Lower leg skin (tissue), 4 donors: ENCODE measurements at regions not wholly inside any gene's neighbourhood (a gene's known extent, or its start where the extent isn't known, plus 50 kb on each side); places are given as distances from the start of the nearest gene placed in this dataset.

Experiments used
- DNase-seq, 2 donors: peaks; one replicate each; pipeline ENCODE4 v3.0.0-alpha.2; 2019; ENCODE audit warnings: low spot score in 2 of 2
- H3K4me3 ChIP-seq: fragments of 200-600 bp; sonication (generic); 2 replicates; pipeline ENCODE4 v1.5.1; 2017; ENCODE audit warnings: mild to moderate bottlenecking, low read depth; ENCODE audit not compliant: poor library complexity, severe bottlenecking
- POLR2A ChIP-seq, 2 donors: fragments of 450-650 bp; IDR thresholded peaks; one replicate each; pipeline ENCODE4 v1.6.1; 2016 to 2017; ENCODE audit warnings: antibody characterized with exemption in 2 of 2, mild to moderate bottlenecking in 1 of 2, moderate library complexity in 1 of 2
- whole genome bisulfite sequencing, 2 donors: methylation state at CpG; one replicate each; pipeline ENCODE4 v1.1.5; 2018; 5-methylcytosine and 5-hydroxymethylcytosine counted together
- intact Hi-C: fragments of 100-400 bp; cut with DNase I; formaldehyde crosslinking; loops from one replicate; pipeline ENCODE4 v1.15.0; 2023; ENCODE audit warnings: low total_unique reads
- TF ChIP-seq, protein P1 (sequence below), 3 donors: fragments of 450-650 bp; IDR thresholded peaks; one replicate each; pipeline ENCODE4 v1.5.1; 2016; ENCODE audit warnings: antibody characterized with exemption in 3 of 3, mild to moderate bottlenecking in 3 of 3, moderate library complexity in 2 of 3

DNA sequence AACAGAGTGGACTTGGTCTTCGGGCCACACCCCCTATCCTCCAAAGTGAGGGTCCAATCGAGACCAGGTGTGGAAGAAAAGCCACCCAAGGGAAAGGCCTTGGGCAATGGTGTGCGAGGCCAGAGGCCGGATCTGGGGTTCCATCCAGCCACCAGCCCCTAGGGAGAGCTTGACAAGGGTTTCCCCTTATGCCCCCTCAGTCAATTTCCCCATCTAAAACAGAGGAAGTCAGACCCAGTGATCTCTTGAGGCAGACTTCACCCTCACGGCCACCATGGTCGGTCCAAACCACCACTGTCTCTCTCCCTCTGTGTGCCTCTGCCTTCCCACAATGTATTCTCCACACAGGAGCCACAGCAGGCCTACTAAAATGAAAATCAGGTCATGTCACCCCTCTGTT lies 82.9 kb downstream of the C5orf15 start:
- no peak overlapping the region for H3K4me3 ChIP-seq
- no peak for DNase-seq

DNA sequence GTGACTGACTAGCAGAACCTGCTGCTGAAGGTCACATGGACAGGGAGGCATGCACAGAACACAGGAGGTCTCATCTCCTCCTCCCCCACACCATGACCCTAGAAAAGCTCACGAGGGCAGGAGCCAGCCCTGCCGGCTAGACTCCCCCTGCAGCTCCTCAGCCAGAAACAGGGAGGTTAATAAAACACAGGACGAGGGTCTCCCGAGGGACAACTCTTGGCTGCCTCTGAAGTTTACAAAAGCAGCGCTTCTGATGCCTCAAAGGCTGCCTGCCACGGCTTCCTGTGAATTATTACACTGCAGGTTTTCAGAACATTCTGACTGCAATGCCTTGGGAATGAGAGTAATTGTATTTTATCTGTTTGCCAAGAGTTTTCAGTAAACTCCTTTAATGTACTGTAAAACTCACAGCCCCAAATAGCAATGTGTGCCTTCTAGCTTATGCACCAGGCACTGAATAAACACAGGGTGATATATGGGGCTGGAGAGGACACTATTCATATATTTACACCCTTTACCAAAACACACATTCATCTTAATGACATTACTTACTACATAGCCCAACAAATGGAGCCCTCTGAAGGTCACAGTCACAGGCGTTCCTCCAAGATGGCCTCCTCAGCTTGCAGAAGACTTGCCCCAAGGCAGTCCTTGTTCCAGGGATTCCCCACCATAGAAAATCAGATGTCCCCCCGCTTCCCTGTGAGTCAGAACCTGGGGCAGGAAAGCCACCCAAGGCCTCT lies 83.7 kb downstream of the C5orf15 start:
- DNase-seq, result no peak
- no peak overlapping the region for H3K4me3 ChIP-seq
- TF ChIP-seq POLR2A (IDR thresholded peaks at IDR 0.05), result no peak
- TF ChIP-seq, protein P1, sequence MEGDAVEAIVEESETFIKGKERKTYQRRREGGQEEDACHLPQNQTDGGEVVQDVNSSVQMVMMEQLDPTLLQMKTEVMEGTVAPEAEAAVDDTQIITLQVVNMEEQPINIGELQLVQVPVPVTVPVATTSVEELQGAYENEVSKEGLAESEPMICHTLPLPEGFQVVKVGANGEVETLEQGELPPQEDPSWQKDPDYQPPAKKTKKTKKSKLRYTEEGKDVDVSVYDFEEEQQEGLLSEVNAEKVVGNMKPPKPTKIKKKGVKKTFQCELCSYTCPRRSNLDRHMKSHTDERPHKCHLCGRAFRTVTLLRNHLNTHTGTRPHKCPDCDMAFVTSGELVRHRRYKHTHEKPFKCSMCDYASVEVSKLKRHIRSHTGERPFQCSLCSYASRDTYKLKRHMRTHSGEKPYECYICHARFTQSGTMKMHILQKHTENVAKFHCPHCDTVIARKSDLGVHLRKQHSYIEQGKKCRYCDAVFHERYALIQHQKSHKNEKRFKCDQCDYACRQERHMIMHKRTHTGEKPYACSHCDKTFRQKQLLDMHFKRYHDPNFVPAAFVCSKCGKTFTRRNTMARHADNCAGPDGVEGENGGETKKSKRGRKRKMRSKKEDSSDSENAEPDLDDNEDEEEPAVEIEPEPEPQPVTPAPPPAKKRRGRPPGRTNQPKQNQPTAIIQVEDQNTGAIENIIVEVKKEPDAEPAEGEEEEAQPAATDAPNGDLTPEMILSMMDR (IDR thresholded peaks at IDR 0.05), result no peak
- intact Hi-C loops, result no loop called here
- 71 to 74% methylated on average over 8 of the region's 8 CpGs for WGBS, 2 donors

More for the DNA sequence above, 82.9 kb downstream of the C5orf15 start:
- intact Hi-C loops, result no loop called here
- no peak for TF ChIP-seq POLR2A (IDR thresholded peaks at IDR 0.05)
- TF ChIP-seq, protein P1 (IDR thresholded peaks at IDR 0.05), result no peak
- WGBS, 2 donors, result 77 to 96% methylated on average over 6 of the region's 6 CpGs

DNA sequence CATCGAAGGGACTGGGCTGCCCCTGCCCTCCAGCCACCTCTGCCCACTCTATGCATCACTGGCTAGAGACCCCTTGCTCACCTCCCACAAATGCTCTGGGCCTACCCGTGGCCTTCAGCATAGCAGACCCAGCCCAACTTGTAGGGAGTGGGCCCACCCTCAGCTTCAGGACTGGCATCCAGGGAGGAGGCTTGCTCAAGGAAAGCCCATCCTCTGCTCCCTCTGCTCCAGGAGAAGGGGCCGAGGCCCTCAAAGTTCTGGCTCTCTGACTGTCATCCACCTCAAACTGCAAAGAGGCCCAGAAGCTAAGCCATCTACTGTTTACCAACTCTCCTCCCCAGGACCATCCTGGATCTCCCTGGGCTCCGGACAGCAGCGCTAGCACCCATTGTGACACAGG lies 84.5 kb downstream of the C5orf15 start:
- DNase-seq, result no peak
- intact Hi-C loops, result no loop called here
- WGBS, 2 donors, result 88 to 90% methylated on average over 5 of the region's 5 CpGs
- TF ChIP-seq, protein P1 (IDR thresholded peaks at IDR 0.05), result no peak
- no peak for TF ChIP-seq POLR2A (IDR thresholded peaks at IDR 0.05)
- H3K4me3 ChIP-seq, result no peak overlapping the region

DNA sequence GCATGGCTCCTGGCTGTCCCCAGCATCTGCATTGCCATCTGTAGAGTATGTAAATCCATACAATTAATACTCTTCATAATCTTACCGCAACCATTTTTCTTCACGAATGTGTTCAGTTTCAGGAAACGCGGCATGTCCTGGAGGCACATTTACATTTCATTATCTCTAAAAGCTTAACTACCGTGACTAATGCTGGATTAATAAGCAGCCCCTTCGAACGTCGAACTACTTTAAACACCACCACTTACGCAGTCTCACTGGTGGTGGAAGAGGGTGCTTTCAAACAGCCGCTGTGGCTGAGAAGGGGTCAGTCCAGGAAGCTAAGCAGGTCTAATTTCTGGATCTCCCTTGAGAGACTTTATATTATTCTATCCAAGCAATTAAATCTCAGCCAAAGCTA lies 85.6 kb downstream of the C5orf15 start:
- no peak overlapping the region for H3K4me3 ChIP-seq
- intact Hi-C loops, result no loop called here
- TF ChIP-seq, protein P1 (IDR thresholded peaks at IDR 0.05), result no peak
- TF ChIP-seq POLR2A (IDR thresholded peaks at IDR 0.05), result no peak
- no peak for DNase-seq
- 51 to 62% methylated on average over 10 of the region's 10 CpGs for WGBS, 2 donors

DNA sequence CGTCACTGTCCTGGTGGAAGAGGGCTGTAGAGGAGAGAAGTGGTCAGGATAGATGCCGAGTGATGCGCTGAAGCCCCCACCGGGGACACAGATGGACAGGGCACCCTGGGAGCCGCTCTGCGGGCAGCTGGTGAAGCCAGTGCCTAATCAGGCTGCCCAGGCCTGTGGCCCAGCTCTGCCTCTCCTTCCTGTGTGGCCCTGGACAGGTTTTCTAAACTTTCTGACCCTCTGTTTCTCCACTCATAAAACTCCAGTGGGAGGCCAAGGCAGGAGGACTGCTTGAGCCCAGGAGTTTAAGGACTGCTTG lies 86.1 kb downstream of the C5orf15 start:
- TF ChIP-seq, protein P1 (IDR thresholded peaks at IDR 0.05), result no peak
- no peak for TF ChIP-seq POLR2A (IDR thresholded peaks at IDR 0.05)
- intact Hi-C loops, result no loop called here
- no peak overlapping the region for H3K4me3 ChIP-seq
- WGBS, 2 donors, result 89 to 91% methylated on average over 6 of the region's 6 CpGs
- no peak for DNase-seq
